ENCODE measurements at regions not wholly inside any gene's neighbourhood (a gene's known extent, or its start where the extent isn't known, plus 50 kb on each side); places are given as distances from the start of the nearest gene placed in this dataset.
A peak's percentile ranks its signal among the peaks of the same experiment; 100 is the strongest.
"Not testable (repeated sequence)": the region's sequence is repeated elsewhere in the genome, so short reads cannot be mapped to it uniquely, and the experiment has no call there.

DNA sequence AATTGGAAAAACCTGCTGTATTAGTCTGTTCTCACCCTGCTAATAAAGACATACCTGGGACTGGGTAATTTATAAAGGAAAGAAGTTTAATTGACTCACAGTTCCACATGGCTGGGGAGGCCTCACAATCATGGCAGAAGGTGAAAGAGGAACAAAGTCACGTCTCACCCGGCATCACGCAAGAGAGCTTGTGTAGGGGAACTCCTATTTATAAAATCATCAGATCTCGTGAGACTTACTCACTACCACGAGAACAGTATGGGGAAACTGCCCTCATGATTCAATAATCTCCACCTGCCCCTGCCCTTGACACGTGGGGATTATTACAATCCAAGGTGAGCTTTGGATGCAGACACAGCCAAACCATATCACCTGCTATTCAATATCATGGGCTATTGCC lies 799.1 kb upstream of the HTR2C start:
- DNase-seq; intact Hi-C loops (cut with DNase I): not testable (repeated sequence)

DNA sequence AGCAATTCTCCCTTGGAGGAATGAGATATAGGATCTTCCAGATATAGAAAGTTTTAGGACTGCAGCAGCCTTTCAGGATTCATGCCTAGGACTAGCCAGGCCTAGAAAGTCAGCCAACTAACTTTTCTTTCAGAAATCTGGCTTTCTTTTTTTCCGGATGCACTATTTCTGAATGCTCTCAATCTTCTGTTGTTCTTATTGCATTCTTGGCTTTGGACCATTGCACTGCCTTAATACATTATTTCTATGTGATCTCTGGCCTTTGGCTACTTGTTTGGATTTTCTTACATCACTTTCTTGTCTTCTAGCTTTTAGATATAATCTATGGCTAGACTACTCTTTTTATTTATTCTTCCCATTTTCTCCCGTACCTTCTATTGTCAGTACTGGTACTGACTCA lies 813.1 kb upstream of the HTR2C start:
- intact Hi-C loops (cut with DNase I): no loop called here
- DNase-seq: no peak

DNA sequence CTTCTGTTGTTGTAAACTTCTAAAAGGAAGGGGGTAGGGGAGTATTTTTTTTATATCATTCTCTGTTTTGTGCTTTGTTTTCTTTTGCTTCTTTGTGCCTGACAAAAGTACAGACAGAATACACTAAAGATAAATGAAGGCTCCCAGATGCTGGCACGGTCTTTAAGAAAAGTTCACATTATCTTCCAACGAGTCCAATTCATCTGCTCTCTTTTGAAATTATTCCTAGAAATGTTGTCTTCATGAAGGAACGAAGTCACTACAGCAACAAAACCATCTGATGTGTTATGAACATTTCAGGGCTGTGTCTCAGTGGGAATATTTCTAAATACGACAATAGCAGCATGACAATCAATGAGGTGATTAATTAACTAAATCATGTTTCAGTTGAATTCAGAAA lies 813.8 kb upstream of the HTR2C start:
- intact Hi-C loops (cut with DNase I): no loop called here
- DNase-seq: no peak

DNA sequence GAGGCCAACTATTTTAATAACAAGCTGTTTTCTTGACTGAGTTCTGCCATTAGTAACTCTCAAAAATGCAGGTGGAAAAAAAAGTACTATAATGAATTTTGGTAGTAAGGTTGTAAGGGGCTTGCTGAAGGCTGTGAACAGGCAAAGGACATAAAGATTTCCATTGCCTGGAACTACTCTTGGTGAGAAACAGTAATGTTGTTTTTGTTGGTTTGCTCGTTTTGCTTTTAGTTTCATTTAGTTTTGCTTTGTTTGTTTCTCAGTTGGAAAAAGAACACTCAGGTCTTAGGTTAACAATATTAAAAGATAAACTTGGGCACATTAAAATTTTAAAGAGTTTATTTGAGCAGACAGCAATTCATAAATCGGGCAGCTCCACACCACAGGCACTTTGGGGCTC lies 824.5 kb upstream of the HTR2C start:
- intact Hi-C loops (cut with DNase I): no loop called here
- no peak for DNase-seq

- intact Hi-C loops (cut with DNase I): no loop called here
- no peak for DNase-seq
Observed at GRCh38 chrX:113747274-113747973, 836.5 kb upstream of the HTR2C start.

- intact Hi-C loops (cut with DNase I): no loop called here
- DNase-seq: no peak
Observed at GRCh38 chrX:113743069-113743468, 840.8 kb upstream of the HTR2C start.

- intact Hi-C loops (cut with DNase I): no loop called here
- DNase-seq: no peak
Observed at GRCh38 chrX:113741744-113742143, 842.1 kb upstream of the HTR2C start.

GRCh38 chrX:113728937-113729336 lies 854.9 kb upstream of the HTR2C start:
- intact Hi-C loops (cut with DNase I): no loop called here
- DNase-seq: no peak

GRCh38 chrX:113726898-113727297 lies 857.0 kb upstream of the HTR2C start:
- intact Hi-C loops (cut with DNase I): no loop called here
- DNase-seq: no peak

- no peak for DNase-seq
- intact Hi-C loops (cut with DNase I): no loop called here
Observed at GRCh38 chrX:113726466-113726865, 857.4 kb upstream of the HTR2C start.

DNA sequence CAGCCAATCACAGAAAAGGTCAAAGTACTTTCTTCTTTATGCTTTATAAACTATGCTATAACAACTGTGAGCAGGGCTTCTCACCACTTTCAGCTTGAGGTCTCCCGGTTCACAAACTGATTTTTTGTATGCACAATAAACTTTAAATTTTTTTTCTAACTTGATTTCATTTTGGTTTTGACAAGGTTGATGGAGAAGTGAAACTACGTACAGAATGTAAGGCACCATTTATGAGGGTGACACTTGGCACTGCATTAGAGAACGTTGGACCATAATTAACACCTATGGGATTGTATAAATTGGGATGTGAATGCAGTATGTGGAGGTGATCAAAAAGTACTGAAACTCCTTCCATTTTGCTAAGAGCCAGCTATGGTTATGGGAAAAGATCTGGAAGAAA lies 857.9 kb upstream of the HTR2C start:
- DNase-seq: no peak
- intact Hi-C loops (cut with DNase I): no loop called here

DNA sequence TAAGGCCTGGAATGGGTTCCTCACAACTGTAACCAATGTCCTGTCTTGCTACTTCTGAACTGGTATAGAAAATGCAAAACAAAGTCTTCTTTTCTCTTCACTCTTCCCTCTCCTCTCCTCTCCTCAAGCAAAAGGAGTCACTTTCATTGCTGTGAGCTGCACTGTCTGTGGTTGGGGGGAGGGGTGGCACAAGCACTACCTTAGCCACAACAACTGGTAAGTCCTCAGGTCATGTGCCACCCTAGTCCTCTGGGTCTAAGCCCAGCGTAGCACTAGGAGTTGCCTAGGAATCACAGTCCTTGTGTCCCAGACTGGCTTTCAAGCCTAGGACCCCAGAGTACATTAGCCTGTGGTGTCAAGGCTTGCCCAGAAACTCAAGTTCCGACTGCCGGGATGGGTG lies 859.3 kb upstream of the AMOT start:
- intact Hi-C loops (cut with DNase I): no loop called here
- no peak for DNase-seq

DNA sequence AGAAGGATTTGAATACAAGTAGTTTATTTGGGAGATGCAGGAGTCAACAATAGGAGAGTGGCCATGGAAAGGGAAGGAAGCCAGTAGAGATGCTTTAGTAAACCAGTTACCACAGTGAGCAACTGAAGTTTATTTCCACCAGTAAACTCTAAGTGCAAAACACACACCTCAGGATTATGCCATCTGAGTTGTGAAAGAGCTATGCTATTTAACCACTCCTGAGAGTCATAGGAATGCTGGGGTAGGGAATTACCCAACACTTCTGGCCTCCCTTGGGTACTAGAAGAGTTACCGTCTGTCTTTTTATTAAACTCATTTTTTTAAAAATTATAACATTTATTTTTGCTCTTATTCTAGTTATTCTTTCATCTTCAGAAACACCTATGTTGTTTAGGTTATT lies 834.6 kb upstream of the AMOT start:
- no peak for DNase-seq
- intact Hi-C loops (cut with DNase I): no loop called here

GRCh38 chrX:113651306-113651705 lies 810.7 kb upstream of the AMOT start:
- intact Hi-C loops (cut with DNase I): no loop called here
- DNase-seq: no peak

DNA sequence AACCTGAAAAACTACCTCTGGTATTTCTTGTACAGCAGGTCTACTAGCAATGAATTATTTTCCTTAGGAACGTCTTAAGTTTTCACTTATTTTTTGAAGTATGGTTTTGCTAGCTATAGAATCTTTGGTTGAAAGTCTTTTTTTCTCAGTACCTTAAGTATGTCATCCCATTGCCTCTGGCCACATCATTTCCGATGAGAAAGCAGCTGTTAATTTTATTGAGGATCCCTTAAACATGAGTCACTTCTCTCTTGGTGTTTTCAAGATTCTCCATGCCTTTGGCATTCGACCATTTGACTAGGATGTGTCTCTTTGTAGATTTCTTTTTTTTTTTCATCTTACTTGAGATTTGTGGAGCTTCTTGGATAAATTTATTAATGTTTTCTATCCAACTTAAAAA lies 803.8 kb upstream of the AMOT start:
- intact Hi-C loops (cut with DNase I): no loop called here
- no peak for DNase-seq

DNA sequence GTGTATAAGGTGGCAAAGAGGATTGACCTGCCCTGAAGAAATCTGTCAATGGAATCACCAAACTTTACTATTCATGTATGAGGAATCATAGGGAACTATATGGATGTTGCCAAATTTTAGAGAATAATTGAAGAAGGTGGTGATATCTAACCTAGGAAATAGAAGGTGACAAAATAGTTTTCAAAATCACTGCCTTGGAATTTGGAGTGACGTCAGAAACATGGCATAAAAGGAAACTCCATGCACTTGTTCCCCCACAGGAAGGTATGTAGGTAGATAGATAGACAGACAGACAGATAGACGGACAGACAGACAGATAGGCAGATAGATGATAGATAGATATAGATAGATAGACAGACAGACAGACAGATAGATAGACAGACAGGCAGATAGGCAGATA lies 793.9 kb upstream of the AMOT start:
- DNase-seq: no peak
- intact Hi-C loops (cut with DNase I): no loop called here

- no peak for DNase-seq
- intact Hi-C loops (cut with DNase I): no loop called here
Observed at GRCh38 chrX:113629326-113629725, 788.7 kb upstream of the AMOT start.

DNA sequence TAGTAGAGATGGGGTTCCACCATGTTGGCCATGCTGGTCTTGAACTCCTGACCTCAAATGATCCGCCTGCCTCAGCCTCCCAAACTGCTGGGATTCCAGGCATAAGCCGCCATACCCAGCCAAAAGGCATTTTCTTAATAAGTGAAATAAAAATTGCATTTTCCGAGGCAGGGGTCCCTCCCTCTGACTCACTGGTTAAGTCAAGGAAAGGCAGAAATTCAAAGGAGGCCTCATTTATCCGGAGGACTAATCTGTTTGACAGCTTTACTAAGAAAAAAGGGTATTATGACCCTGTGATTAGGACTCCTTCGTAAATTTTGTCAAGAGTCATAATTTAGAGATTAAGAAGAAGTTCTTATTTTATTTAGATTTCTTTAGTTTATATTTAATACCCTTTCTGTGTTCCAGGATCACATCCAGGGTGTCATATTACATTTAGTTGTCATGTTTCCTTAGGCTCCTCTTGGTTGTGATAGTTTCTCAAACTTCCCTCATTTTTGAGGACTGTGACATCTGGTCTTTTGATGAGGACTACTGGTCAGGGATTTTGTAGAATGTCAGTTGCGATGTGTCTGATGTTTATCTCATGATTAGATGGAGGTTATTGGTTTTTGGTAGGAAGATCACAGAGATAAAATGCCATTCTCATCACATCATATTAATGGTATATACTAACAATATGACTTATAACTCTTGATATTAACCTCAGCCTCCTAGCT lies 753.7 kb upstream of the AMOT start:
- intact Hi-C loops (cut with DNase I): no loop called here

GRCh38 chrX:113586281-113586898 lies 745.8 kb upstream of the AMOT start:
- intact Hi-C loops (cut with DNase I): no loop called here
- DNase-seq: peak in 2 of 10 donors; percentile 53 to 70

More for the DNA sequence above, 753.7 kb upstream of the AMOT start:
- no peak for DNase-seq

GRCh38 chrX:113580486-113580885 lies 739.9 kb upstream of the AMOT start:
- DNase-seq: no peak
- intact Hi-C loops (cut with DNase I): no loop called here

DNA sequence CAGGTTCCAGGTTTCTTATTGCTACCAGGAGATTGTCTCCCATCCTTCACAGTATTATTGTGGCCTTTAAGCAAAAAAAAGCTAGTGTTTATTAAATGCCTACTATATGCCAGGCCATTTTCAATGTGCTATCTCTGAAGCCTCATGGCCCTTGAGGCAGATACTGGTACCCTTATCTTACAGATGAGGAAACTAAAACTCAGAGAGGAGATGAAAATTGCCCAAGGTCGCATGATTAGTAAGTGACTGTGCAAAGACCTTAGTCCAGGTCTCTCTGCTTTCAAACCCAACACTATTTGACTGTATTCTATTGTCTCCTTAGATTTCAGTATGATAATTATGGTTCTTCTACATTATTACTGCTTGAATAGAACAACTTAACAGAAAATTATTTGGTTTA lies 717.9 kb upstream of the AMOT start:
- intact Hi-C loops (cut with DNase I): no loop called here
- no peak for DNase-seq

DNA sequence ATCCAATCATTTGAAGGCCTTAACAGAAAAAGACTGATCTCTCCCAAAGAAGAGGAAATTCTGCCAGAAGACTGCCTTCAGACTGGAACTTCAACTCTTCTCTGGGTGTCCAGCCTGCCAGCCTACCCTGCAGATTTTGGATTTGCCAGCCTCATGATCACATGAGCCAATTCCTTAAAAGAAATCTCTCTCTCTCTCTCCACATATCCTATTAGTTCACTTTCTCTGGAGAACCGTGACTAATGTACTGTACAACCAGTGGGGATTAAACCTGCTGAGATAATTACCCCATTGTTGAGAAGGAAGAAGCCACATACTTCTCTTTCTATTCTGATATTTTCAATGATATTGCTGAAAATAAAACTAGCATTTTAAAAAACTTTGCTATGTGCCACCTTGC lies 711.3 kb upstream of the AMOT start:
- intact Hi-C loops (cut with DNase I): no loop called here
- DNase-seq: no peak

Data from posterior cingulate gyrus (tissue), 11 donors.